IgD-negative memory B cell (primary cell): ENCODE measurements at regions not wholly inside any gene's neighbourhood (a gene's known extent, or its start where the extent isn't known, plus 50 kb on each side); places are given as distances from the start of the nearest gene placed in this dataset.

Experiments used
- H3K27ac Mint-ChIP-seq, 3 donors: one replicate each; pipeline ENCODE4 v1.8.0; 2020 to 2022; ENCODE audit warnings: mild to moderate bottlenecking in 3 of 3, mixed read lengths in 3 of 3, moderate library complexity in 1 of 3
- H3K27me3 Mint-ChIP-seq: one replicate; pipeline ENCODE4 v1.8.0; 2021; ENCODE audit warnings: mixed read lengths
- H3K36me3 Mint-ChIP-seq: one replicate; pipeline ENCODE4 v1.8.0; 2020; ENCODE audit warnings: mild to moderate bottlenecking, mixed read lengths
- H3K4me1 Mint-ChIP-seq, 3 donors: one replicate each; pipeline ENCODE4 v1.8.0; 2020 to 2022; ENCODE audit warnings: mixed read lengths in 3 of 3, mild to moderate bottlenecking in 1 of 3
- H3K4me3 Mint-ChIP-seq, 4 donors: one replicate each; pipeline ENCODE4 v1.8.0; 2020 to 2022; ENCODE audit warnings: mild to moderate bottlenecking in 4 of 4, mixed read lengths in 4 of 4, moderate library complexity in 3 of 4
- H3K9me3 Mint-ChIP-seq, 3 donors: one replicate each; pipeline ENCODE4 v1.8.0; 2020 to 2021; ENCODE audit warnings: mixed read lengths in 3 of 3, mild to moderate bottlenecking in 1 of 3

- Mint-ChIP-seq H3K27ac (no peak overlapping the region), H3K4me1 (peaks cover 0 to 1% (median 0%) of the 10 kb centered on the region in 3 donors), H3K36me3 (no peaks in the 10 kb centered on the region), H3K9me3 (no peaks in the 10 kb centered on the region), H3K4me3 (no peak overlapping the region), H3K27me3 (peaks cover 3% of the 10 kb centered on the region)
These were observed 88.8 kb upstream of the ESX1 start for GRCh38 chrX:104343428-104344129.

GRCh38 chrX:104342065-104342464 is 87.3 kb upstream of the ESX1 start:
- no peaks in the 10 kb centered on the region for H3K9me3 Mint-ChIP-seq
- no peak overlapping the region for H3K4me3 Mint-ChIP-seq
- H3K4me1 Mint-ChIP-seq, result peaks cover 0 to 1% (median 0%) of the 10 kb centered on the region in 3 donors
- peaks cover 3% of the 10 kb centered on the region for H3K27me3 Mint-ChIP-seq
- no peak overlapping the region for H3K27ac Mint-ChIP-seq
- H3K36me3 Mint-ChIP-seq, result no peaks in the 10 kb centered on the region

GRCh38 chrX:104335756-104336155 is 81.0 kb upstream of the ESX1 start:
- H3K27me3 Mint-ChIP-seq, result peaks cover 1% of the 10 kb centered on the region
- H3K27ac Mint-ChIP-seq, result no peak overlapping the region
- no peak overlapping the region for H3K4me3 Mint-ChIP-seq
- H3K36me3 Mint-ChIP-seq, result no peaks in the 10 kb centered on the region
- no peaks in the 10 kb centered on the region for H3K9me3 Mint-ChIP-seq
- H3K4me1 Mint-ChIP-seq, result no peaks in the 10 kb centered on the region

GRCh38 chrX:104334971-104335370 is 80.2 kb upstream of the ESX1 start:
- Mint-ChIP-seq H3K27ac (no peak overlapping the region), H3K4me3 (no peak overlapping the region), H3K4me1 (no peaks in the 10 kb centered on the region), H3K27me3 (no peaks in the 10 kb centered on the region), H3K36me3 (no peaks in the 10 kb centered on the region), H3K9me3 (no peaks in the 10 kb centered on the region)

- Mint-ChIP-seq H3K4me3 (no peak overlapping the region), H3K27ac (no peak overlapping the region), H3K27me3 (no peaks in the 10 kb centered on the region), H3K9me3 (no peaks in the 10 kb centered on the region), H3K4me1 (peaks cover 0 to 2% (median 0%) of the 10 kb centered on the region in 3 donors), H3K36me3 (no peaks in the 10 kb centered on the region)
These were observed 76.2 kb upstream of the ESX1 start for GRCh38 chrX:104330966-104331365.

- H3K4me1 Mint-ChIP-seq, result peaks cover 0 to 2% (median 0%) of the 10 kb centered on the region in 3 donors
- no peak overlapping the region for H3K27ac Mint-ChIP-seq
- no peaks in the 10 kb centered on the region for H3K36me3 Mint-ChIP-seq
- no peaks in the 10 kb centered on the region for H3K9me3 Mint-ChIP-seq
- H3K27me3 Mint-ChIP-seq, result no peaks in the 10 kb centered on the region
- H3K4me3 Mint-ChIP-seq, result no peak overlapping the region
These were observed 75.0 kb upstream of the ESX1 start for GRCh38 chrX:104329731-104330130.

- Mint-ChIP-seq H3K36me3 (no peaks in the 10 kb centered on the region), H3K4me3 (no peak overlapping the region), H3K27me3 (peaks cover 1% of the 10 kb centered on the region), H3K4me1 (peaks cover 0 to 2% (median 0%) of the 10 kb centered on the region in 3 donors), H3K27ac (no peak overlapping the region), H3K9me3 (no peaks in the 10 kb centered on the region)
These were observed 70.5 kb upstream of the ESX1 start for GRCh38 chrX:104325213-104325585.

- Mint-ChIP-seq H3K27ac (no peak overlapping the region), H3K9me3 (no peaks in the 10 kb centered on the region), H3K36me3 (no peaks in the 10 kb centered on the region), H3K4me3 (no peak overlapping the region), H3K4me1 (peaks cover 0 to 2% (median 0%) of the 10 kb centered on the region in 3 donors), H3K27me3 (peaks cover 1% of the 10 kb centered on the region)
These were observed 69.9 kb upstream of the ESX1 start for GRCh38 chrX:104324461-104325212.

GRCh38 chrX:104319346-104319745 is 64.6 kb upstream of the ESX1 start:
- no peaks in the 10 kb centered on the region for H3K9me3 Mint-ChIP-seq
- no peak overlapping the region for H3K4me3 Mint-ChIP-seq
- H3K27me3 Mint-ChIP-seq, result peaks cover 1% of the 10 kb centered on the region
- H3K36me3 Mint-ChIP-seq, result no peaks in the 10 kb centered on the region
- no peak overlapping the region for H3K27ac Mint-ChIP-seq
- no peaks in the 10 kb centered on the region for H3K4me1 Mint-ChIP-seq

GRCh38 chrX:104318330-104319009 is 63.7 kb upstream of the ESX1 start:
- H3K4me3 Mint-ChIP-seq, result no peak overlapping the region
- H3K27me3 Mint-ChIP-seq, result peaks cover 1% of the 10 kb centered on the region
- no peaks in the 10 kb centered on the region for H3K9me3 Mint-ChIP-seq
- H3K4me1 Mint-ChIP-seq, result no peaks in the 10 kb centered on the region
- no peaks in the 10 kb centered on the region for H3K36me3 Mint-ChIP-seq
- H3K27ac Mint-ChIP-seq, result peak overlapping the region in 1 of 3 donors; percentile 4

GRCh38 chrX:104316739-104317138 is 62.0 kb upstream of the ESX1 start:
- Mint-ChIP-seq H3K27ac (no peak overlapping the region), H3K36me3 (no peaks in the 10 kb centered on the region), H3K4me3 (no peak overlapping the region), H3K4me1 (no peaks in the 10 kb centered on the region), H3K9me3 (no peaks in the 10 kb centered on the region), H3K27me3 (no peaks in the 10 kb centered on the region)

GRCh38 chrX:104315555-104315954 is 60.8 kb upstream of the ESX1 start:
- Mint-ChIP-seq H3K36me3 (no peaks in the 10 kb centered on the region), H3K27me3 (no peaks in the 10 kb centered on the region), H3K4me3 (no peak overlapping the region), H3K9me3 (no peaks in the 10 kb centered on the region), H3K4me1 (no peaks in the 10 kb centered on the region), H3K27ac (no peak overlapping the region)

- Mint-ChIP-seq H3K27ac (no peak overlapping the region), H3K4me1 (no peaks in the 10 kb centered on the region), H3K27me3 (peaks cover 2% of the 10 kb centered on the region), H3K4me3 (no peak overlapping the region), H3K36me3 (no peaks in the 10 kb centered on the region), H3K9me3 (no peaks in the 10 kb centered on the region)
These were observed 56.0 kb upstream of the ESX1 start for GRCh38 chrX:104310657-104311254.

- Mint-ChIP-seq H3K4me1 (no peaks in the 10 kb centered on the region), H3K4me3 (no peak overlapping the region), H3K36me3 (no peaks in the 10 kb centered on the region), H3K27me3 (peaks cover 2% of the 10 kb centered on the region), H3K27ac (no peak overlapping the region), H3K9me3 (no peaks in the 10 kb centered on the region)
These were observed 55.4 kb upstream of the ESX1 start for GRCh38 chrX:104310090-104310489.

- H3K27me3 Mint-ChIP-seq, result peaks cover 2% of the 10 kb centered on the region
- no peaks in the 10 kb centered on the region for H3K9me3 Mint-ChIP-seq
- H3K36me3 Mint-ChIP-seq, result no peaks in the 10 kb centered on the region
- no peak overlapping the region for H3K4me3 Mint-ChIP-seq
- no peaks in the 10 kb centered on the region for H3K4me1 Mint-ChIP-seq
- no peak overlapping the region for H3K27ac Mint-ChIP-seq
These were observed 54.4 kb upstream of the ESX1 start for GRCh38 chrX:104309169-104309568.
